Liver (tissue), 3 donors: ENCODE measurements at regions not wholly inside any gene's neighbourhood (a gene's known extent, or its start where the extent isn't known, plus 50 kb on each side); places are given as distances from the start of the nearest gene placed in this dataset.

Source experiments
- EGR1 ChIP-seq, 2 donors: IDR thresholded peaks; 2 replicates each; pipeline ENCODE4 v1.6.1; 2016 to 2018; ENCODE audit warnings: antibody characterized with exemption in 2 of 2, low read depth in 2 of 2
- FOXA1 ChIP-seq: IDR thresholded peaks from 2 replicates; pipeline ENCODE4 v1.6.1; 2016; ENCODE audit warnings: antibody characterized with exemption
- NR2F2 ChIP-seq: IDR thresholded peaks from 2 replicates; pipeline ENCODE4 v1.6.1; 2016; ENCODE audit warnings: antibody characterized with exemption
- RXRA ChIP-seq, 2 donors: IDR thresholded peaks; 2 replicates each; pipeline ENCODE4 v1.6.1; 2017 to 2018; ENCODE audit warnings: antibody characterized with exemption in 2 of 2, mild to moderate bottlenecking in 1 of 2
- SP1 ChIP-seq: IDR thresholded peaks from 2 replicates; pipeline ENCODE4 v1.6.1; 2018; ENCODE audit warnings: antibody characterized with exemption, mild to moderate bottlenecking
- YY1 ChIP-seq: IDR thresholded peaks from 2 replicates; pipeline ENCODE4 v1.6.1; 2016; ENCODE audit warnings: antibody characterized with exemption, mild to moderate bottlenecking
- TF ChIP-seq, protein P1 (sequence below): fragments of 150-350 bp; IDR thresholded peaks from 2 replicates; pipeline ENCODE4 v1.5.1; 2017; ENCODE audit warnings: improper control_type of control experiment, low read depth, low read length; ENCODE audit not compliant: missing input control
- TF ChIP-seq, protein P2 (sequence below): IDR thresholded peaks from 2 replicates; pipeline ENCODE4 v1.6.1; 2016; ENCODE audit warnings: antibody characterized with exemption
- TF ChIP-seq, protein P3 (sequence below): IDR thresholded peaks from 2 replicates; pipeline ENCODE4 v1.6.1; 2016; ENCODE audit warnings: antibody characterized with exemption
- TF ChIP-seq, protein P4 (sequence below): IDR thresholded peaks from 2 replicates; pipeline ENCODE4 v1.6.1; 2016; ENCODE audit warnings: antibody characterized with exemption
- donor health status: healthy.
- donor health status: healthy.

DNA sequence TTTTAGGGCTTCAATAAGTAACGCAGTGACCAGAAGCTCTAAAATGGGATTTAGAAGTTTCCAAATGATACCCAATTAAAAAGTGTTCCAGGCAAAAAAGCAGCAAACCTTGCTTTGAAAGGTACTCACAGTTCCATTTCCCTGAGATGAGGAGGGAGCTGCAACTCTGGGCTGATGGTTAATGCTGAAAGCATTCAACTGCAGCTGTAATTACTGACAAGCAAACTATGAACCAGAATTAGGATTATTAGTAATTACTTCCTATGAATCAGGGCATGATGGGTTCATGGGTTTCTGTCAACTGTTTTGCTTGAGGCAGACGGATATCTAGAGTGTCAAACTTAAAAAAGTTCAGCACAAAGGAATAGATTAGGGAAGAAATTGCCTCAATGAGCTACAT, 357.4 kb downstream of the STIM2 start:
- TF ChIP-seq, protein P1, sequence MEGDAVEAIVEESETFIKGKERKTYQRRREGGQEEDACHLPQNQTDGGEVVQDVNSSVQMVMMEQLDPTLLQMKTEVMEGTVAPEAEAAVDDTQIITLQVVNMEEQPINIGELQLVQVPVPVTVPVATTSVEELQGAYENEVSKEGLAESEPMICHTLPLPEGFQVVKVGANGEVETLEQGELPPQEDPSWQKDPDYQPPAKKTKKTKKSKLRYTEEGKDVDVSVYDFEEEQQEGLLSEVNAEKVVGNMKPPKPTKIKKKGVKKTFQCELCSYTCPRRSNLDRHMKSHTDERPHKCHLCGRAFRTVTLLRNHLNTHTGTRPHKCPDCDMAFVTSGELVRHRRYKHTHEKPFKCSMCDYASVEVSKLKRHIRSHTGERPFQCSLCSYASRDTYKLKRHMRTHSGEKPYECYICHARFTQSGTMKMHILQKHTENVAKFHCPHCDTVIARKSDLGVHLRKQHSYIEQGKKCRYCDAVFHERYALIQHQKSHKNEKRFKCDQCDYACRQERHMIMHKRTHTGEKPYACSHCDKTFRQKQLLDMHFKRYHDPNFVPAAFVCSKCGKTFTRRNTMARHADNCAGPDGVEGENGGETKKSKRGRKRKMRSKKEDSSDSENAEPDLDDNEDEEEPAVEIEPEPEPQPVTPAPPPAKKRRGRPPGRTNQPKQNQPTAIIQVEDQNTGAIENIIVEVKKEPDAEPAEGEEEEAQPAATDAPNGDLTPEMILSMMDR: no peak
- no peak for TF ChIP-seq YY1
- no peak for TF ChIP-seq SP1
- TF ChIP-seq, protein P2, sequence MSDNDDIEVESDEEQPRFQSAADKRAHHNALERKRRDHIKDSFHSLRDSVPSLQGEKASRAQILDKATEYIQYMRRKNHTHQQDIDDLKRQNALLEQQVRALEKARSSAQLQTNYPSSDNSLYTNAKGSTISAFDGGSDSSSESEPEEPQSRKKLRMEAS: no peak
- TF ChIP-seq, protein P3, sequence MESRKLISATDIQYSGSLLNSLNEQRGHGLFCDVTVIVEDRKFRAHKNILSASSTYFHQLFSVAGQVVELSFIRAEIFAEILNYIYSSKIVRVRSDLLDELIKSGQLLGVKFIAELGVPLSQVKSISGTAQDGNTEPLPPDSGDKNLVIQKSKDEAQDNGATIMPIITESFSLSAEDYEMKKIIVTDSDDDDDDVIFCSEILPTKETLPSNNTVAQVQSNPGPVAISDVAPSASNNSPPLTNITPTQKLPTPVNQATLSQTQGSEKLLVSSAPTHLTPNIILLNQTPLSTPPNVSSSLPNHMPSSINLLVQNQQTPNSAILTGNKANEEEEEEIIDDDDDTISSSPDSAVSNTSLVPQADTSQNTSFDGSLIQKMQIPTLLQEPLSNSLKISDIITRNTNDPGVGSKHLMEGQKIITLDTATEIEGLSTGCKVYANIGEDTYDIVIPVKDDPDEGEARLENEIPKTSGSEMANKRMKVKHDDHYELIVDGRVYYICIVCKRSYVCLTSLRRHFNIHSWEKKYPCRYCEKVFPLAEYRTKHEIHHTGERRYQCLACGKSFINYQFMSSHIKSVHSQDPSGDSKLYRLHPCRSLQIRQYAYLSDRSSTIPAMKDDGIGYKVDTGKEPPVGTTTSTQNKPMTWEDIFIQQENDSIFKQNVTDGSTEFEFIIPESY: no peak
- TF ChIP-seq, protein P4, sequence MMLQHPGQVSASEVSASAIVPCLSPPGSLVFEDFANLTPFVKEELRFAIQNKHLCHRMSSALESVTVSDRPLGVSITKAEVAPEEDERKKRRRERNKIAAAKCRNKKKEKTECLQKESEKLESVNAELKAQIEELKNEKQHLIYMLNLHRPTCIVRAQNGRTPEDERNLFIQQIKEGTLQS: no peak
- no peak for TF ChIP-seq RXRA (IDR thresholded peaks at IDR 0.05)
- no peak for TF ChIP-seq EGR1 (IDR thresholded peaks at IDR 0.05; ENCODE audit: low read depth in 2 of 2)
- TF ChIP-seq NR2F2: no peak
- TF ChIP-seq FOXA1: no peak
